H1 (cell line): ENCODE measurements at regions not wholly inside any gene's neighbourhood (a gene's known extent, or its start where the extent isn't known, plus 50 kb on each side); places are given as distances from the start of the nearest gene placed in this dataset.

ENCODE experiments used
- SIX5 ChIP-seq: IDR thresholded peaks from 2 replicates; pipeline ENCODE4 v1.6.1; 2011; ENCODE audit warnings: mild to moderate bottlenecking, low read depth, low read length
- SUZ12 ChIP-seq: fragments of 200-600 bp; sonication (generic); IDR thresholded peaks from 2 replicates; pipeline ENCODE4 v1.6.1; 2012; ENCODE audit warnings: mild to moderate bottlenecking, inconsistent platforms, low read length, moderate library complexity, mixed read lengths
- TCF12 ChIP-seq: IDR thresholded peaks from 2 replicates; pipeline ENCODE4 v1.6.1; 2011; ENCODE audit warnings: low read depth, mild to moderate bottlenecking, low read length
- TF ChIP-seq, protein P1 (sequence below): IDR thresholded peaks from 2 replicates; pipeline ENCODE4 v1.6.1; 2012; ENCODE audit warnings: low read length, inconsistent platforms
- TF ChIP-seq, protein P2 (sequence below), 3 experiments: IDR thresholded peaks; 1 replicate in 2 of 3; 2 replicates in 1 of 3; pipeline versions ENCODE4 v1.5.1 to v1.6.1; 2011; ENCODE audit warnings: low read length in 3 of 3, mild to moderate bottlenecking in 3 of 3, inconsistent platforms in 2 of 3, low read depth in 1 of 3, moderate library complexity in 1 of 3; ENCODE audit not compliant: insufficient read depth in 1 of 3; ENCODE audit errors: control extremely low read depth in 1 of 3

- TF ChIP-seq SUZ12 (no peak), SIX5 (no peak), TCF12 (no peak)
- TF ChIP-seq, protein P1, sequence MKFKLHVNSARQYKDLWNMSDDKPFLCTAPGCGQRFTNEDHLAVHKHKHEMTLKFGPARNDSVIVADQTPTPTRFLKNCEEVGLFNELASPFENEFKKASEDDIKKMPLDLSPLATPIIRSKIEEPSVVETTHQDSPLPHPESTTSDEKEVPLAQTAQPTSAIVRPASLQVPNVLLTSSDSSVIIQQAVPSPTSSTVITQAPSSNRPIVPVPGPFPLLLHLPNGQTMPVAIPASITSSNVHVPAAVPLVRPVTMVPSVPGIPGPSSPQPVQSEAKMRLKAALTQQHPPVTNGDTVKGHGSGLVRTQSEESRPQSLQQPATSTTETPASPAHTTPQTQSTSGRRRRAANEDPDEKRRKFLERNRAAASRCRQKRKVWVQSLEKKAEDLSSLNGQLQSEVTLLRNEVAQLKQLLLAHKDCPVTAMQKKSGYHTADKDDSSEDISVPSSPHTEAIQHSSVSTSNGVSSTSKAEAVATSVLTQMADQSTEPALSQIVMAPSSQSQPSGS = no peak
- TF ChIP-seq, protein P2, sequence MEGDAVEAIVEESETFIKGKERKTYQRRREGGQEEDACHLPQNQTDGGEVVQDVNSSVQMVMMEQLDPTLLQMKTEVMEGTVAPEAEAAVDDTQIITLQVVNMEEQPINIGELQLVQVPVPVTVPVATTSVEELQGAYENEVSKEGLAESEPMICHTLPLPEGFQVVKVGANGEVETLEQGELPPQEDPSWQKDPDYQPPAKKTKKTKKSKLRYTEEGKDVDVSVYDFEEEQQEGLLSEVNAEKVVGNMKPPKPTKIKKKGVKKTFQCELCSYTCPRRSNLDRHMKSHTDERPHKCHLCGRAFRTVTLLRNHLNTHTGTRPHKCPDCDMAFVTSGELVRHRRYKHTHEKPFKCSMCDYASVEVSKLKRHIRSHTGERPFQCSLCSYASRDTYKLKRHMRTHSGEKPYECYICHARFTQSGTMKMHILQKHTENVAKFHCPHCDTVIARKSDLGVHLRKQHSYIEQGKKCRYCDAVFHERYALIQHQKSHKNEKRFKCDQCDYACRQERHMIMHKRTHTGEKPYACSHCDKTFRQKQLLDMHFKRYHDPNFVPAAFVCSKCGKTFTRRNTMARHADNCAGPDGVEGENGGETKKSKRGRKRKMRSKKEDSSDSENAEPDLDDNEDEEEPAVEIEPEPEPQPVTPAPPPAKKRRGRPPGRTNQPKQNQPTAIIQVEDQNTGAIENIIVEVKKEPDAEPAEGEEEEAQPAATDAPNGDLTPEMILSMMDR (IDR thresholded peaks at IDR 0.05; ENCODE audit: control extremely low read depth in 1 of 3, insufficient read depth in 1 of 3, low read depth in 1 of 3, low read length in 3 of 3) = no peak
Observed at GRCh38 chr9:108748776-108749175, 107.0 kb downstream of the ACTL7B start.
